ENCODE measurements at regions not wholly inside any gene's neighbourhood (a gene's known extent, or its start where the extent isn't known, plus 50 kb on each side); places are given as distances from the start of the nearest gene placed in this dataset.

DNA sequence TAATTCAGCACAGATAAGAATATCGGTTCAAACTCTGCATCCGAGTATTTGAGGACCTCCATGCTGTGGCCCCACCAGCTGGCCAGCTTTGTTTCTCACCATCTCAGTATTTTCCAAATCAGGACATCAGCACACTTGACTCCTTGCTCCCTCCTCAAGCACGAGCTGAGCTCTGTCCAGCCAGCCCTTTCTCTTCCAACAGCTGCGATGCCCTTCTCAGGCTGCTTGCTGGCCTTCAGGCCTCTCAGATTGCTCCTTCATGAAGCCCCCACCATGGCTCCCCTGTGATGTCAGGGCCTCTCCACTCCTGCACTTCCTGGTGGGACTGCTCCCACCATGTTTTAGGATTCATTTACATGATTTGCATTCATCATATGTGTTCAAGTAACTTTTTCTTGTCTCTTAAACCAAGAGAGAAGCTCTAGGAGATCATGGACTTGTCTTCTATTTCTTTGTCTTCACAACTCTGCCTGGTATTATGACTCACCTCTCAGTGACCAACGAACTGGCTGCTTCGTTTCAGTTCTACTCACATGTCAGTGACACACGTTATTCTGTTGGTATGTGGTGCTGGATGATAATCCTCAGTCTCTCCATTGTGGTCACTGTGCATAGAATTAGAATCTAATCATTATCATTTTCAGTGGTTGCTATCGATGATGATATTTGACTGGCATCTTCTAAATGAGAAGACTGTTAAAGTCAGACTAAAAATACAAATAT lies 471.7 kb downstream of the EFNB2 start:
- TF ChIP-seq CTCF (IDR thresholded peaks at IDR 0.05), result no peak
- TF ChIP-seq POLR2A (IDR thresholded peaks at IDR 0.05), result no peak
- TF ChIP-seq POLR2AphosphoS5 (IDR thresholded peaks at IDR 0.05), result no peak

All from breast epithelium (tissue), 3 donors.